Dermis blood vessel endothelial cell (primary cell): ENCODE measurements at regions not wholly inside any gene's neighbourhood (a gene's known extent, or its start where the extent isn't known, plus 50 kb on each side); places are given as distances from the start of the nearest gene placed in this dataset.
"Not testable (repeated sequence)": the region's sequence is repeated elsewhere in the genome, so short reads cannot be mapped to it uniquely, and the experiment has no call there.

Source experiments
- DNase-seq: peaks from one replicate; pipeline ENCODE4 v3.0.0; 2010

- no peak for DNase-seq
These were observed 393.2 kb downstream of the RWDD3 start for GRCh38 chr1:95627244-95627643.

GRCh38 chr1:95631695-95632094, 397.7 kb downstream of the RWDD3 start:
- DNase-seq: no peak

- no peak for DNase-seq
These were observed 401.8 kb downstream of the RWDD3 start for GRCh38 chr1:95635811-95636210.

GRCh38 chr1:95636897-95637296, 402.9 kb downstream of the RWDD3 start:
- no peak for DNase-seq

GRCh38 chr1:95640746-95641145, 406.7 kb downstream of the RWDD3 start:
- peak; percentile 10 for DNase-seq

GRCh38 chr1:95641386-95641785, 407.4 kb downstream of the RWDD3 start:
- DNase-seq: no peak

GRCh38 chr1:95642035-95642434, 408.0 kb downstream of the RWDD3 start:
- no peak for DNase-seq

- DNase-seq: no peak
These were observed 409.1 kb downstream of the RWDD3 start for GRCh38 chr1:95643071-95643470.

GRCh38 chr1:95645126-95645525, 411.1 kb downstream of the RWDD3 start:
- not testable (repeated sequence) for DNase-seq

- no peak for DNase-seq
These were observed 416.6 kb downstream of the RWDD3 start for GRCh38 chr1:95650631-95651030.

- no peak for DNase-seq
These were observed 418.5 kb downstream of the RWDD3 start for GRCh38 chr1:95652423-95652965.

GRCh38 chr1:95653618-95654017, 419.6 kb downstream of the RWDD3 start:
- DNase-seq: no peak

- DNase-seq: no peak
These were observed 421.5 kb downstream of the RWDD3 start for GRCh38 chr1:95655321-95656020.

- DNase-seq: no peak
These were observed 423.2 kb downstream of the RWDD3 start for GRCh38 chr1:95657248-95657647.

- no peak for DNase-seq
These were observed 425.2 kb downstream of the RWDD3 start for GRCh38 chr1:95659166-95659565.

GRCh38 chr1:95659588-95659987, 425.6 kb downstream of the RWDD3 start:
- DNase-seq: no peak

- no peak for DNase-seq
These were observed 426.7 kb downstream of the RWDD3 start for GRCh38 chr1:95660736-95661135.

- not testable (repeated sequence) for DNase-seq
These were observed 429.5 kb downstream of the RWDD3 start for GRCh38 chr1:95663530-95663929.

- no peak for DNase-seq
These were observed 434.2 kb downstream of the RWDD3 start for GRCh38 chr1:95668165-95668564.

- not testable (repeated sequence) for DNase-seq
These were observed 435.6 kb downstream of the RWDD3 start for GRCh38 chr1:95669638-95670037.

GRCh38 chr1:95671098-95671497, 437.1 kb downstream of the RWDD3 start:
- no peak for DNase-seq

GRCh38 chr1:95679262-95679661, 445.3 kb downstream of the RWDD3 start:
- DNase-seq: no peak

GRCh38 chr1:95685081-95685480, 451.1 kb downstream of the RWDD3 start:
- no peak for DNase-seq

GRCh38 chr1:95686217-95686616, 452.2 kb downstream of the RWDD3 start:
- no peak for DNase-seq
